ENCODE measurements at regions not wholly inside any gene's neighbourhood (a gene's known extent, or its start where the extent isn't known, plus 50 kb on each side); places are given as distances from the start of the nearest gene placed in this dataset.
"Not testable (repeated sequence)": the region's sequence is repeated elsewhere in the genome, so short reads cannot be mapped to it uniquely, and the experiment has no call there.

DNA sequence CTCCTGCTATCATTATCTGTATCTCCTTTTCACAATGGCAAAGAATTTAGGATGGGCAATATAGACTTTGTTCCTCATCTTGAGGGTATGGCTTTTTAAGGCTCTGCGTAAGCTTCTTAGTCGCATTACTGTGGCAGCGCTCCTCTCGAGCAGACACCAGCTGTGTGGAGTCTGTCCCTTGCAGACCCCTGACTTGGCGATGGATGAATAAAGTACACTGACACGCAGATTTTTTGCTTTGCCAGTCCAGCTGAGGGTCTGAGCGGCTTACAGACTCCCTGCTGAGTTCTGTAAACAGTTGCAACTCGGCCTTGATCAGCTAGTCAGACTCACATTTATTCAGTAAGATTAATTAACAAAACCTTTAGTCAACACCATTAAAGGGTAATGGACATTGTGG is 390.0 kb upstream of the CNTN5 start:
- no peak for FAIRE-seq
- no peak for DNase-seq (ENCODE audit: insufficient read length, low spot score)

GRCh38 chr11:98657711-98658110 is 363.0 kb upstream of the CNTN5 start:
- FAIRE-seq (no peak), DNase-seq (ENCODE audit: insufficient read length, low spot score) (no peak)

DNA sequence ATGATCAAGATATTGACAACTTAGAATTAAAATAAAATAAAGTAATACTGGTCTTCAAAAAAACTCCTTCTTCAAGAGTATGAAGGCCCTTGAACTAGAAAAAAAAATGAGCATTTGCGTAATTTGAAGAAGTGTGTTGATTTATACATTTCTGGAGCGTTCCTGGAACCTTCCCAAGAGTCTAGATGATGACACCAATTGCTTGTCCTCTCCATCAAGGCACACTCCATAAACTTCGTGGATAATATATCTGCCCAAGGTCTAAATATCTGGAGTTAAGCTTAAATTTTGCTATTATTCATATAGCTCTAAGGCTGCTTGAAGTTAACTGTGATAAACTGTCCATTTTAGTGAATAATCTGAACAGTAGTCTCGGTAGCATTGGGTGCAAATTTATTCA is 361.3 kb upstream of the CNTN5 start:
- no peak for FAIRE-seq
- no peak for DNase-seq (ENCODE audit: insufficient read length, low spot score)

DNA sequence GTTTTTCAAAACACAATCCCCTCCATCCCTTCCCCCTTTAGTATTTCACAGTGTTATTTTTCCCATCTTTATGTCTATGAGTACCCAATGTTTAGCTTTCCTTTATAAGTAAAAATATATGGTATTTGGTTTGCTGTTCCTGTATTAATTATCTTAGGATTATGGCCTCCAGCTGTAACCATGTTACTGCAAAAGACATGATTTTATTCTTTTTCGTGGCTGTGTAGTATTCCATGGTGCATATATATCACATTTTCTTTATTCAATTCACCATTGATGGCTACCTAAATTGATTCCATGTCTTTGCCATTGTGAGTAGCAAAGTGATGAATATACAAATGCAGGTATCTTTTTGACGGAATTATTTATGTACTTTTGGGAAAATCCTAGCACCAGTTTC is 346.4 kb upstream of the CNTN5 start:
- DNase-seq (ENCODE audit: insufficient read length, low spot score) (no peak), FAIRE-seq (no peak)

- no peak for DNase-seq (ENCODE audit: insufficient read length, low spot score)
- FAIRE-seq: no peak
Observed at GRCh38 chr11:98679673-98680072, 341.1 kb upstream of the CNTN5 start.

- no peak for FAIRE-seq
- no peak for DNase-seq (ENCODE audit: insufficient read length, low spot score)
Observed at GRCh38 chr11:98701541-98701940, 319.2 kb upstream of the CNTN5 start.

GRCh38 chr11:98703779-98704556 is 316.8 kb upstream of the CNTN5 start:
- FAIRE-seq: no peak
- no peak for DNase-seq (ENCODE audit: insufficient read length, low spot score)

- FAIRE-seq: no peak
Observed at GRCh38 chr11:98710026-98710425, 310.7 kb upstream of the CNTN5 start.

GRCh38 chr11:98710986-98711385 is 309.8 kb upstream of the CNTN5 start:
- DNase-seq (ENCODE audit: insufficient read length, low spot score): no peak
- FAIRE-seq: no peak

More at GRCh38 chr11:98710026-98710425, 310.7 kb upstream of the CNTN5 start:
- DNase-seq (ENCODE audit: insufficient read length, low spot score): no peak

GRCh38 chr11:98720951-98721350 is 299.8 kb upstream of the CNTN5 start:
- DNase-seq (ENCODE audit: insufficient read length, low spot score) (no peak), FAIRE-seq (no peak)

GRCh38 chr11:98725471-98725870 is 295.3 kb upstream of the CNTN5 start:
- no peak for DNase-seq (ENCODE audit: insufficient read length, low spot score)
- no peak for FAIRE-seq

DNA sequence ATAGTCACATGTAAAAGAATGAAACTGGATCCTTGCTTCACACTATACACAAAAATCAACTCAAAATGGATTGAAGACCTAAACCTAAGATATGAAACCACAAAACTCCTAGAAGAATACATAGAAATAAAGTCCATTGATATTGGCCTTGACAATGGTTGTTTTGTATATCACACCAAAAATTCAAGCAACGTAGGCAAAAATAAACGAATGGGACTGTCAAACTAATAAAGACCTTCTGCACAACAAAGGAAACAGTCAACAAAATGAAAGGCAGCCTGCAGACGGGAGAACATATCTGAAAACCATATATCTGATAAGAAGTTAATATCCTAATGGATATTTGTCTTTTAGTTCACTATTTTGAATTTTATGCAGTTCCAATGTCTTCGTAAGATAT is 292.3 kb upstream of the CNTN5 start:
- FAIRE-seq (no peak), DNase-seq (ENCODE audit: insufficient read length, low spot score) (no peak)

- no peak for FAIRE-seq
Observed at GRCh38 chr11:98729118-98729517, 291.6 kb upstream of the CNTN5 start.

DNA sequence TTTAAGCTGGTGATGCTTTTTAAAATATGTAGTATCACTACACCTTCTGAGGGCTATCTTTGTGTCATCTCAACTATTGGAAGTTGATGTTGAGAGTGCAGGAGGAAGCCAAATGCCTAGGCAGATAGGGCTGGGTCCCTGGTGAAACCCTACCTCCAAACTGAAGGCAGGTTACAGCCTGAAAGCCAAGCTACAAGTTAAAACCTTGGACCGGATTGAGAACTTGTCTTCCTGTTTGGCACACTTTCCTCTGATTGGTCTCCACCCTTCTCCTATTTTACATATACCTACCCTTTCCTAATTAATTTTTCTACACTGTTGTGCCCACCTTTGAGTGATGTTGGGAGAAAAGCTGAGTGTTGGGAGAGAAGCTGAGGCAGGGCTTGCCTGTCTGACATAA is 287.8 kb upstream of the CNTN5 start:
- FAIRE-seq: no peak
- DNase-seq (ENCODE audit: insufficient read length, low spot score): no peak

More at GRCh38 chr11:98729118-98729517, 291.6 kb upstream of the CNTN5 start:
- DNase-seq (ENCODE audit: insufficient read length, low spot score): no peak

DNA sequence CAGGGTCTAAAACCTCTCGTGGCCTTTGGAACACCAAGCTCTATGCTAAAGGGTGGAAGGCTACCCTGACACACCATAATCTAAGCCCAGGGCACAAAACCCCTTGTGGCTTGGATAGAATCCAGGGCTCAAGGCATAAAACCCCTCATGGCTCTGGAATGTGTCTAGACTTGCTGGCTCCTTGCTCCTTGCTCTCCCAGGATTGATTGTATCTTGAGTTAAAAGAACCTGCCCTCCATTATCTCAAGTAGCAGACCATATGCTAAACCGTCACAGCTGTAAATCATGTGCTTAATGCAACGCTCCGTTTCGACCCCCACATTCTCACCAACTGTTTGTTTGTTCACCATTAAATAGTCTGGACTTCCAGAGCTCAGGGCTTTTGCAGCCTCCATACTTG is 287.4 kb upstream of the CNTN5 start:
- not testable (repeated sequence) for FAIRE-seq; DNase-seq (ENCODE audit: insufficient read length, low spot score)

DNA sequence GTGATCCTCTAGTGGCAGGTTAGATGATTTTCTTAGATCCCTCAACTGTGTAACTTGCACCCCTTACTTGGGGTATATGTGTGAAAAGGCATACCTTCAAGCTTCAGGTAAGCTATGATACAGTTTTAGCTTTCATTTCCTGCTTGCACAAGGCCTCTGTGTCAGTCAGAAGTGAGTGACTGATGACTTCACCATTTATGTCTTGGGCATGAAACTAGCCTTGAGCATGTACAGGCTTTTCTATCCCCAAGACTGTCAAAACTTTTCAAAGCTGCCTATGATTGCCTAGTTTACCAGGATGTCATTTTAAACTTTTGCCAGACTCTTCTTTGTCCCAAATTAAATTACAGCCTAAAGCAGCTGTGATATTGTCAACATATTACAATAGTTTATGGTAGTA is 286.1 kb upstream of the CNTN5 start:
- FAIRE-seq: no peak

GRCh38 chr11:98736833-98737232 is 283.9 kb upstream of the CNTN5 start:
- FAIRE-seq (no peak), DNase-seq (ENCODE audit: insufficient read length, low spot score) (no peak)

More for the DNA sequence above, 286.1 kb upstream of the CNTN5 start:
- DNase-seq (ENCODE audit: insufficient read length, low spot score): no peak

GRCh38 chr11:98740321-98740720 is 280.4 kb upstream of the CNTN5 start:
- DNase-seq (ENCODE audit: insufficient read length, low spot score) (no peak), FAIRE-seq (no peak)

- DNase-seq (ENCODE audit: insufficient read length, low spot score); FAIRE-seq: not testable (repeated sequence)
Observed at GRCh38 chr11:98763446-98763845, 257.3 kb upstream of the CNTN5 start.

GRCh38 chr11:98766903-98767302 is 253.8 kb upstream of the CNTN5 start:
- DNase-seq (ENCODE audit: insufficient read length, low spot score) (no peak), FAIRE-seq (no peak)

GRCh38 chr11:98770046-98770445 is 250.7 kb upstream of the CNTN5 start:
- not testable (repeated sequence) for FAIRE-seq

GRCh38 chr11:98771791-98772190 is 249.0 kb upstream of the CNTN5 start:
- FAIRE-seq (no peak), DNase-seq (ENCODE audit: insufficient read length, low spot score) (no peak)

More at GRCh38 chr11:98770046-98770445, 250.7 kb upstream of the CNTN5 start:
- DNase-seq (ENCODE audit: insufficient read length, low spot score): not testable (repeated sequence)

- DNase-seq (ENCODE audit: insufficient read length, low spot score) (no peak), FAIRE-seq (no peak)
Observed at GRCh38 chr11:98772893-98773292, 247.9 kb upstream of the CNTN5 start.

All from GM19239 (cell line).